ENCODE measurements at regions not wholly inside any gene's neighbourhood (a gene's known extent, or its start where the extent isn't known, plus 50 kb on each side); places are given as distances from the start of the nearest gene placed in this dataset.

DNA sequence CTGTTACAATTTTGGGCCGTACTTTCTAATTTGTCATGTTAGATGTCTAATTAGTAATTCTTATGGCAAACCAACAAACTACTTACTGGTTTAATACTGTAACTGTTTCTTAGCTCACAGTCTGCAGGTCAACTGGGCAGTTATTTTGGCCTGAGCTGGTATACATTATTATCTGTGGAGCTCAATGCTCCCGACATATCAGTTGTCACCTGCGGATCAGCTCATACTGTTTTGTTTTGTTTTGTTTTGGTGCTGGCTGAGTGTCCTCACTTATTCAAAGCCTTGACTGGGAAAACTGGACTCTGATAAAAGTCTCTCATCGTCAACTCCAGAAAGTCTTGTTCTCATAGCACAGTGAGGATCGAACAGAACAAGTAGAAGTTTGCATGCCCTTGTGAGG lies 1060.6 kb upstream of the CDH8 start:
- Mint-ChIP-seq H3K9me3 (peaks cover 16 to 23% of the 10 kb centered on the region in 2 donors), H3K27ac (no peak overlapping the region), H3K36me3 (peaks cover 0 to 5% of the 10 kb centered on the region in 2 donors)
- DNase-seq (ENCODE audit: low spot score in 2 of 2): no peak
- no peak for ATAC-seq

GRCh38 chr16:63092736-63093135 lies 1056.5 kb upstream of the CDH8 start:
- no peak for ATAC-seq
- Mint-ChIP-seq H3K27ac (no peak overlapping the region), H3K9me3 (peaks cover 19 to 24% of the 10 kb centered on the region in 2 donors), H3K36me3 (peaks cover 0 to 5% of the 10 kb centered on the region in 2 donors)
- no peak for DNase-seq (ENCODE audit: low spot score in 2 of 2)

DNA sequence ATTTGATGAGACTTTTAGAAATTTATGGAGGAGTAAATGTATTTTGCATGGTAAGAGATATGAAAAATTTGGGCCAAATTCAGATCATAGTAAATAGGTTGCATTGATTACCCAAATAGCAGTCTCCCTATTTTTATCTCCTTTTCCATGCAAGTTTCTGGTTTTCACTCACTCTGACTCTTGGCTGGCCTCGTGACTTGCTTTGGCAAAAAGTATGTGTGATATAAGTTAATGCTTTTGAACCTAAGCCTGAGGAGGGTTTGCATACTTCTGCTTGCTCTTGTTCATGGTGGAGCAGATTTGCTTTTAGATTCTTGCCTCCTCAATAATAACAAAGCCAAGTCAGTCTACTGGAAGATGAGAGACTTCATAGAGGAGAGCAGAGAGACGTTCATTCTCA lies 1045.9 kb upstream of the CDH8 start:
- Mint-ChIP-seq H3K36me3 (peaks cover 4 to 6% of the 10 kb centered on the region in 2 donors), H3K27ac (no peak overlapping the region), H3K9me3 (peaks cover 17 to 25% of the 10 kb centered on the region in 2 donors)
- DNase-seq (ENCODE audit: low spot score in 2 of 2) (no peak), ATAC-seq (no peak)

- H3K36me3 Mint-ChIP-seq: peaks cover 4 to 12% of the 10 kb centered on the region in 2 donors
- H3K9me3 Mint-ChIP-seq: peaks cover 19 to 23% of the 10 kb centered on the region in 2 donors
- DNase-seq (ENCODE audit: low spot score in 2 of 2) (no peak), ATAC-seq (no peak)
- H3K27ac Mint-ChIP-seq: no peak overlapping the region
Measured at GRCh38 chr16:63080746-63081145, 1044.5 kb upstream of the CDH8 start.

DNA sequence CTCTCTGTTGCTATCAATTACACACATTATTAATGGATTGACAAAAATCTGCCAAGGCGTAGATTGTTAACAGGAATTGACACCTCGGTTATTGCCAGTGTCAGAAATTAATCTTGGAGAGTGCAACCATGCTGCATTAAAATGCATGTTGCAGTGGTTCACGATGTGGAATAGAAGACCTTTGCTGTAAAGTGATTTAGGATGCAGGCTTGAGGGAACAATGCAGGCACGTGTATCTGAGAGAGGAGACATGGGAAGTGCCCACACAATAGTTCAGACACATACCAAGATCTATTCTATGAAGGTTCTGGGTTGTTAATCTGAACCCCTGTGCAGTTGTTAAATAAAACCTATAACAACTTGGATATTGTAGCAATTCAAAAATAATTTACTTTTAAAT lies 1032.8 kb upstream of the CDH8 start:
- H3K27ac Mint-ChIP-seq: no peak overlapping the region
- H3K9me3 Mint-ChIP-seq: peaks cover 27% of the 10 kb centered on the region in 2 donors
- DNase-seq (ENCODE audit: low spot score in 2 of 2) (no peak), ATAC-seq (no peak)
- peaks cover 0 to 5% of the 10 kb centered on the region in 2 donors for H3K36me3 Mint-ChIP-seq

DNA sequence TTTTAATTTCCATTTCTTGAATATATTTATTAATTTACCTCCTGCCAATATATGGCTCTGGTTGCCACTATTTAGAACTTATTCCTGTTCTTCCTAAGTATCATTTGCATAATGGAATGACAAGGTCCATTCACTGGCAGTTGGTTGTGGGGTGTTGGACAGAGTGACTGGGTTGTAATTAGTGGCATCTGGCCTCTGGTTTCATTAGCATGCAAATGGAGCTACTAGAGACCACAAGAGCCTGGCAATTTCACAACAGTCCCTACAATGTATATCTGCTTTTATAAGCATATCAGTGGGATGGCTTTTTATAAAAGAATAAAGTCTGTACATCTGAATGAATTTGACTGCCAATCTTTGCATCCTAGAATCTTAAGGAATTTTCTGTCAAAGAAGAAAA lies 1030.9 kb upstream of the CDH8 start:
- Mint-ChIP-seq H3K36me3 (peaks cover 0 to 5% of the 10 kb centered on the region in 2 donors), H3K27ac (no peak overlapping the region), H3K9me3 (peaks cover 21 to 27% of the 10 kb centered on the region in 2 donors)
- ATAC-seq (no peak), DNase-seq (ENCODE audit: low spot score in 2 of 2) (no peak)

DNA sequence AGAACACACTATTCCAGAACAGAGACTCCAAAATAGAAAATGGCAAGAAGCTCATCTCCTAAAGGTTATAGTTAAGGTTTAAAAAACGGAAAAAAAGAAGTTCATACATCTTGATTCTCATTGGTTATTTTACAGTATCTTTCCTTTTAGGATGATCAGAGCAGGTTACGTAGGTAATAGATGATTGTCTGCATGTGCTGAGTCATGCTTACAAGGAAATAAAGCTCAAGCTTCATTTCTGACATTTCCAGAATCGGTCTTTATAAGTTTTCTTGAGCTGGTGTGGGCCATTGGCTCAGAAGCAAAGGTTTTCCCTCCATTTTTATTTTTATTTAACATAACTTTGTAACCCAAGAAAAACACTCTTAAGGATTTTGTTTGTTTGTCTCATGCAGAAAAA lies 1030.3 kb upstream of the CDH8 start:
- peaks cover 0 to 6% of the 10 kb centered on the region in 2 donors for H3K36me3 Mint-ChIP-seq
- peaks cover 21 to 30% of the 10 kb centered on the region in 2 donors for H3K9me3 Mint-ChIP-seq
- no peak for DNase-seq (ENCODE audit: low spot score in 2 of 2)
- H3K27ac Mint-ChIP-seq: no peak overlapping the region
- no peak for ATAC-seq

DNA sequence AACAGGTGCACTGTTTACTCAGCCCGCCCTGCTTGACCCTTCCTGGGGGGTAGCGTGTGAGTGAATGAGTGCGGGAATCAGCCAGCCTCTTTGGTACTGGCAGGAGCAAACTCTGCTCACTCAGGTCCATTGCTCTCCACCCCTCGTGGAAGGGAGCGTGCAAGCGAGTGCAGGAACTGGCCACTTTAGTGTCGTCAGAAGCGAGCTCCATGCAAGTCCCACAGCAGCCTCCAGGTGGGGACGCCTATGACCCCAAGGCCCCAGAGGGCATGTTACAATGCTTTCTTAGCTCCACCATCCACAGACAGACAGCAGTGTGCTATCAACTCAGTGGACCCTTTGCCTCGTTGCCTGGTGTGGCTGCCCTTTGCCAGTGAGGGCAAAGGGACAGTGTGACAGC lies 1025.1 kb upstream of the CDH8 start:
- Mint-ChIP-seq H3K9me3 (peaks cover 18 to 41% of the 10 kb centered on the region in 2 donors), H3K27ac (no peak overlapping the region), H3K36me3 (peaks cover 0 to 9% of the 10 kb centered on the region in 2 donors)
- ATAC-seq (no peak), DNase-seq (ENCODE audit: low spot score in 2 of 2) (no peak)

DNA sequence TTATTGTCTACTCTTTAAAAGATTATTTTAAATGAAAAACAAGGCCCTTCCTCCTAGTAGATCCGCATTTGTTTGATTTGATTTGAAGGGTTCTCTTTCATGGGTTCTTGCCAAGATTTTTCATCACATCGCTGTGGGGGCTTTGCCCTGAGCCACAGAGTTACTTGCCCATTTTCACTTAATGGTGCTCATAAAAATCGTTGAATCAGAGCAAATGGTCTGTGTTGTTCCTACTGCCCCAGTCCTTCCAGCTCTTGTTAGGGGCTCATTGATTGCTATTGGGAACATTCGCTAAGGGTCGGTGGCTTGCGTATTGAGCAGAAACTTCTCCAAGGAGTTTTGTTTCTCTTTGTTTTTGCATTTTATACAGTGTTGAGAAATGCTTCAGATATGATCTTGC lies 1023.4 kb upstream of the CDH8 start:
- ATAC-seq: no peak
- no peak for DNase-seq (ENCODE audit: low spot score in 2 of 2)

GRCh38 chr16:63057341-63057740 lies 1021.1 kb upstream of the CDH8 start:
- Mint-ChIP-seq H3K36me3 (peaks cover 0 to 4% of the 10 kb centered on the region in 2 donors), H3K27ac (no peak overlapping the region), H3K9me3 (peaks cover 17 to 31% of the 10 kb centered on the region in 2 donors)
- ATAC-seq (no peak), DNase-seq (ENCODE audit: low spot score in 2 of 2) (no peak)

More for the DNA sequence above, 1023.4 kb upstream of the CDH8 start:
- H3K36me3 Mint-ChIP-seq: peaks cover 0 to 9% of the 10 kb centered on the region in 2 donors
- no peak overlapping the region for H3K27ac Mint-ChIP-seq
- H3K9me3 Mint-ChIP-seq: peaks cover 14 to 32% of the 10 kb centered on the region in 2 donors

- Mint-ChIP-seq H3K36me3 (no peaks in the 10 kb centered on the region), H3K27ac (no peak overlapping the region), H3K9me3 (peaks cover 14 to 24% of the 10 kb centered on the region in 2 donors)
- DNase-seq (ENCODE audit: low spot score in 2 of 2) (no peak), ATAC-seq (no peak)
Measured at GRCh38 chr16:63050391-63050790, 1014.2 kb upstream of the CDH8 start.

DNA sequence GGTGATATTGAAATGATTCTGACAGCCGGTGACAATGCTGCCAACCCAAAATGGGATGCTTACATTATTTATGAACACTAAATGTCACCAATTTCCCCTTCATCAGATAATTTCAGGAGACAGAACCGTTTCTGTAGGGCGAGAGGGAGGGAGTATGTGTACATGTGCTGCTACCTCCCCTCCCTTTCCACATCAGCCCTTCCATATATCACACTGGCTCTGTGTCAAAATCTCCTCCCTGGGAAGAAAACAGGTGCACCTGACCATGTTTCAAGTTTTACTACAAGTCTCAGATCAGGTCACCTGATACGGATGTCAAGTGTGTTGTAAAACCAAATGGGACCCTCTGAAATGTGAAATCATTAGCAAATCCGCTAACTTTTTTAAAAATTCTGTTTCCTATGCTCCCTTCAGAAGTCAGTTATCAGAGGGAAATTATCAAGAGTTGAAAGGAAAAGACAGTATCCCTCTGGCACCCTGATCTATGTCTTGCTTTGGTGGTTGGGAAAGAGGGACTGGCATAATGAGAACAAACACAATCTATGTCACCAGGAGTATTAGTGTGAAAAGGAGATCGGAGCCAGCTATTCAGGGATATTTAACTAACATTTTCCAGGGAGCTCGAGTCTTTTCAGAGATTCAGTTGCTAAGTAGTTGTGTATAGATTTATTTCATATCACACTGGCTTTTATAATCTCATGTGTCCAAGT lies 1002.3 kb upstream of the CDH8 start:
- no peak for DNase-seq (ENCODE audit: low spot score in 2 of 2)
- no peaks in the 10 kb centered on the region for H3K36me3 Mint-ChIP-seq

GRCh38 chr16:63037761-63038396 lies 1001.6 kb upstream of the CDH8 start:
- no peak for ATAC-seq
- Mint-ChIP-seq H3K36me3 (no peaks in the 10 kb centered on the region), H3K27ac (no peak overlapping the region), H3K9me3 (peaks cover 4 to 32% of the 10 kb centered on the region in 2 donors)
- no peak for DNase-seq (ENCODE audit: low spot score in 2 of 2)

More for the DNA sequence above, 1002.3 kb upstream of the CDH8 start:
- Mint-ChIP-seq H3K27ac (no peak overlapping the region), H3K9me3 (peaks cover 4 to 29% of the 10 kb centered on the region in 2 donors)
- ATAC-seq: no peak

DNA sequence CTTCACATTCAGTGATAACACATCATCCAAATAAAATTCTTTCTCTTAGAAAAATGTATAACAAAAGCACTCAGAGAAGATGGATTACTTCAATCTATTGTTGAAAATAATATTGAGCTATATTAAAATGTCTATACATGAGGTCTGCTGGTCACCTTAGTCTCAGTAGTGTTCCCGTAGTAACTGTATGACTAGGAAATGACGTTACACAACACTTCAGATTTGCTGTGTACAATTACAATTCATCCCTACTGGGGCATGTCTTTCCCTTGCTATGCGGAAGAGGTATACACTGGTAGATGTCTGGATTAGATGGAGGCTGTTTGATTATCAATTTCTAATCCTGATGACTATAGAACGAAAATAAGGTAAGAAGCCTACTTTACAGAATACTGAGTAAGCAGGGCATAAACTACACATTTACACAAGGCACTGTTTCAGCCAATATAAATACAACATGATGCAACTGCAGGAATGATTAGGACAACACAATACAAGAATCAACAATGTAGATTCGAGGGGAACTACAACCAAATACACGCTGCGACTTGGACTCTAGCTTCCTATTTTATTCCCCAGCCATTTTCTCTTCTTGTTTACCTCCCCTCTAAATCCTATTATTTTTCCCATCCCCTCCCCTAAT lies 982.5 kb upstream of the CDH8 start:
- no peak for ATAC-seq
- peaks cover 30 to 32% of the 10 kb centered on the region in 2 donors for H3K9me3 Mint-ChIP-seq
- no peaks in the 10 kb centered on the region for H3K36me3 Mint-ChIP-seq
- H3K27ac Mint-ChIP-seq: no peak overlapping the region
- no peak for DNase-seq (ENCODE audit: low spot score in 2 of 2)

- no peak for ATAC-seq
- Mint-ChIP-seq H3K27ac (no peak overlapping the region), H3K9me3 (peaks cover 25 to 30% of the 10 kb centered on the region in 2 donors), H3K36me3 (no peaks in the 10 kb centered on the region)
- DNase-seq (ENCODE audit: low spot score in 2 of 2): no peak
Measured at GRCh38 chr16:63008688-63009087, 972.5 kb upstream of the CDH8 start.

DNA sequence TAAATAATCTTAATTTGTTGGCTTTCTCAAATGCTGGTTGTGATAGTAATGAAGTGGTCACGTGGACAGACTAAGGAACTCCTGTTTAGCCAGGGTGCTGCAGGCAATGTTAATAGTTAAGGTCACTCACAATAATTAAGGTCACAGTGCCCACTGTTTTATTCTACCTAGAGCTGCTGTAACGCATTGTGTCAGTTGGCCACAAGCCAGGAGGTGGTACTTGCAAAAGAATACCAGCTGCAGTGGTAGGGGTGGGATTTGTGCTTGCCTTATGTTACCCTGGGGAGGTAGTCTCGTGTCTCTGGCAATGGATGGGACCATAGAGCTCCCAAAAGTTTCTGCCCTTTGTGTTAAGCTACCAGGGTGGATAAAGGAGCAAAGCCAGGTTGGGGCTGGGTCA lies 969.1 kb upstream of the CDH8 start:
- Mint-ChIP-seq H3K27ac (no peak overlapping the region), H3K9me3 (peaks cover 18 to 26% of the 10 kb centered on the region in 2 donors), H3K36me3 (no peaks in the 10 kb centered on the region)
- DNase-seq (ENCODE audit: low spot score in 2 of 2): no peak
- no peak for ATAC-seq

- no peak overlapping the region for H3K27ac Mint-ChIP-seq
- DNase-seq (ENCODE audit: low spot score in 2 of 2): no peak
- H3K36me3 Mint-ChIP-seq: no peaks in the 10 kb centered on the region
- ATAC-seq: no peak
- peaks cover 18 to 28% of the 10 kb centered on the region in 2 donors for H3K9me3 Mint-ChIP-seq
Measured at GRCh38 chr16:62989480-62989879, 953.2 kb upstream of the CDH8 start.
